Endothelial cell of umbilical vein (primary cell): ENCODE measurements at regions not wholly inside any gene's neighbourhood (a gene's known extent, or its start where the extent isn't known, plus 50 kb on each side); places are given as distances from the start of the nearest gene placed in this dataset.

Experiments used
- BruUV-seq: library from RNA; stranded (reverse); fragments of 400-500 nt; replicated peaks from 2 replicates; lab custom pipeline; 2021; lab: Mats Ljungman, UMichigan
- CTCF ChIA-PET: fragments of 300-600, 350-600 bp; sonication (Branson Sonifier 250); formaldehyde crosslinking; loops from one replicate; lab custom pipeline; 2021; ENCODE audit warnings: antibody characterized with exemption, inconsistent platforms; lab: Charles Lee
- POLR2A ChIA-PET: fragments of 300-600, 350-600 bp; sonication (Branson Sonifier 250); formaldehyde crosslinking; loops from one replicate; lab custom pipeline; 2021; ENCODE audit warnings: antibody characterized with exemption, inconsistent platforms; lab: Charles Lee
- DNase-seq: peaks from one replicate; pipeline ENCODE4 v3.0.0-alpha.2; 2011; ENCODE audit warnings: low read depth, low spot score
- FAIRE-seq: peaks from 2 replicates; lab custom pipeline; 2011; peaks lifted over from hg19 to GRCh38; lab: Jason Lieb, UNC
- H2AFZ ChIP-seq: 2 replicates; pipeline ENCODE4 v1.6.0; 2012; ENCODE audit warnings: low read depth, low read length, control low read depth, inconsistent platforms
- H3K27ac ChIP-seq: 2 replicates; pipeline ENCODE4 v1.5.1; 2011; ENCODE audit warnings: low read depth, mild to moderate bottlenecking, control low read depth, low read length, moderate library complexity; ENCODE audit not compliant: insufficient read depth
- H3K27me3 ChIP-seq, 2 experiments: 2 replicates each; pipeline versions ENCODE4 v1.6.0 to v1.6.1; 2011; ENCODE audit warnings: low read length in 2 of 2, mixed read lengths in 1 of 2; ENCODE audit not compliant: control insufficient read depth in 2 of 2, insufficient read depth in 2 of 2
- H3K36me3 ChIP-seq, 2 experiments: 2 replicates in 1 of 2; 3 replicates in 1 of 2; pipeline ENCODE4 v1.5.1; 2011; ENCODE audit warnings: low read length in 2 of 2, mild to moderate bottlenecking in 1 of 2, moderate library complexity in 1 of 2; ENCODE audit not compliant: control insufficient read depth in 2 of 2, insufficient read depth in 2 of 2; ENCODE audit errors: extremely low read depth in 1 of 2
- H3K4me1 ChIP-seq: 3 replicates; pipeline ENCODE4 v1.5.1; 2011; ENCODE audit warnings: mild to moderate bottlenecking, low read length; ENCODE audit not compliant: control insufficient read depth, insufficient read depth; ENCODE audit errors: extremely low read depth
- H3K4me2 ChIP-seq: 2 replicates; pipeline ENCODE4 v1.6.1; 2011; ENCODE audit warnings: low read length, control low read depth, mixed read lengths; ENCODE audit not compliant: insufficient read depth
- H3K4me3 ChIP-seq, 3 experiments: fragments of 200-600 bp in 1 of 3; sonication (generic), shearing (Covaris generic) in 1 of 3; replicated peaks in 1 of 3; 2 replicates each; pipeline ENCODE4 v1.5.1; 2011 to 2016; ENCODE audit warnings: control low read depth in 3 of 3, low read length in 3 of 3, mild to moderate bottlenecking in 2 of 3, inconsistent platforms in 1 of 3, low read depth in 1 of 3, moderate library complexity in 1 of 3; ENCODE audit not compliant: insufficient read depth in 1 of 3
- H3K79me2 ChIP-seq: 2 replicates; pipeline ENCODE4 v1.6.0; 2012; ENCODE audit warnings: low read length, inconsistent platforms; ENCODE audit not compliant: control insufficient read depth, insufficient read depth
- H3K9ac ChIP-seq: replicated peaks from 2 replicates; pipeline ENCODE3; 2011; ENCODE audit warnings: low read length, control low read depth; ENCODE audit not compliant: insufficient read depth; ENCODE audit errors: extremely low read depth
- H3K9me1 ChIP-seq: replicated peaks from 3 replicates; pipeline ENCODE4 v1.6.0; 2011; ENCODE audit warnings: mild to moderate bottlenecking, low read length; ENCODE audit not compliant: control insufficient read depth, insufficient read depth; ENCODE audit errors: extremely low read depth
- H3K9me3 ChIP-seq: replicated peaks from 2 replicates; pipeline ENCODE4 v1.5.1; 2012; ENCODE audit warnings: low read length, inconsistent platforms; ENCODE audit not compliant: control insufficient read depth, insufficient read depth
- H4K20me1 ChIP-seq: replicated peaks from 2 replicates; pipeline ENCODE3; 2011; ENCODE audit warnings: mild to moderate bottlenecking, low read length; ENCODE audit not compliant: control insufficient read depth, insufficient read depth; ENCODE audit errors: extremely low read depth
- CTCF ChIP-seq, 2 donors: IDR thresholded peaks; 1 replicate in 1 of 2; 2 replicates in 1 of 2; pipeline ENCODE4 v1.5.1; 2011; ENCODE audit warnings: low read length in 2 of 2, mild to moderate bottlenecking in 2 of 2, moderate library complexity in 2 of 2, control low read depth in 1 of 2, inconsistent platforms in 1 of 2, low read depth in 1 of 2; ENCODE audit not compliant: insufficient read depth in 1 of 2; ENCODE audit errors: extremely low read depth in 1 of 2
- FOS ChIP-seq: IDR thresholded peaks from 2 replicates; pipeline ENCODE4 v1.6.1; 2011; ENCODE audit warnings: mild to moderate bottlenecking, low read length, moderate library complexity, borderline replicate concordance; ENCODE audit not compliant: insufficient read depth
- GATA2 ChIP-seq: IDR thresholded peaks from 2 replicates; pipeline ENCODE4 v1.7.0; 2011; ENCODE audit warnings: low read depth, mild to moderate bottlenecking, moderate library complexity, mixed read lengths, low read length; ENCODE audit not compliant: insufficient read length, insufficient read depth
- POLR2A ChIP-seq: IDR thresholded peaks from 2 replicates; pipeline ENCODE4 v1.6.1; 2012; ENCODE audit warnings: low read depth, mild to moderate bottlenecking, control low read depth, low read length
- POLR2AphosphoS5 ChIP-seq: IDR thresholded peaks from 2 replicates; pipeline ENCODE4 v1.6.1; 2012; ENCODE audit warnings: low read depth, mild to moderate bottlenecking, control low read depth, low read length, moderate library complexity; ENCODE audit not compliant: insufficient read depth
- dilution Hi-C: fragments of 300-500 bp; cut with MboI; formaldehyde crosslinking; loops from one replicate; pipeline ENCODE4 v1.15.0; 2019; ENCODE audit warnings: low sequenced_read_pairs; ENCODE audit not compliant: extremely low pct_ligation_motif_present
- intact Hi-C: fragments of 100-400 bp; cut with micrococcal nuclease; formaldehyde crosslinking; loops from one replicate; pipeline ENCODE4 v1.10.0; 2022

- Histone ChIP-seq H3K4me2 (no peak overlapping the region), H3K9ac (no peak overlapping the region), H3K36me3 (no peaks in the 10 kb centered on the region), H2AFZ (no peak overlapping the region), H4K20me1 (no peaks in the 10 kb centered on the region), H3K27me3 (peaks cover 0 to 5% of the 10 kb centered on the region in 2 experiments), H3K4me1 (no peaks in the 10 kb centered on the region), H3K4me3 (no peak overlapping the region), H3K79me2 (no peaks in the 10 kb centered on the region), H3K9me1 (no peaks in the 10 kb centered on the region), H3K27ac (no peak overlapping the region), H3K9me3 (no peaks in the 10 kb centered on the region)
- BruUV-seq, result no TSS peak
- dilution Hi-C loops, result no loop called here
- no peak for DNase-seq
- intact Hi-C loops, result no loop called here
- no peak for FAIRE-seq
- CTCF ChIA-PET, result no interaction called here
- TF ChIP-seq FOS (no peak), POLR2A (no peak), POLR2AphosphoS5 (no peak), GATA2 (no peak), CTCF (IDR thresholded peaks at IDR 0.05; ENCODE audit: extremely low read depth in 1 of 2, insufficient read depth in 1 of 2, low read depth in 1 of 2, low read length in 2 of 2) (no peak)
- POLR2A ChIA-PET, result no interaction called here
Measured at GRCh38 chr6:137427656-137428290, 66.4 kb downstream of the OLIG3 start.
